Rectal smooth muscle tissue (tissue), 1 donor: ENCODE measurements at regions not wholly inside any gene's neighbourhood (a gene's known extent, or its start where the extent isn't known, plus 50 kb on each side); places are given as distances from the start of the nearest gene placed in this dataset.

ENCODE experiments used
- H3K27ac ChIP-seq: one replicate; pipeline ENCODE4 v1.7.0; 2013; ENCODE audit warnings: low read depth, low read length, inconsistent platforms
- H3K27me3 ChIP-seq: one replicate; pipeline ENCODE4 v1.7.0; 2013; ENCODE audit warnings: low read length; ENCODE audit not compliant: control insufficient read depth, insufficient read depth
- H3K36me3 ChIP-seq: one replicate; pipeline ENCODE4 v1.7.0; 2013; ENCODE audit warnings: low read length; ENCODE audit not compliant: control insufficient read depth, insufficient read depth
- H3K4me1 ChIP-seq: one replicate; pipeline ENCODE4 v1.7.0; 2013; ENCODE audit warnings: low read length; ENCODE audit not compliant: control insufficient read depth, insufficient read depth
- H3K4me3 ChIP-seq: one replicate; pipeline ENCODE4 v1.7.0; 2013; ENCODE audit warnings: low read length
- H3K9ac ChIP-seq: one replicate; pipeline ENCODE4 v1.7.0; 2013; ENCODE audit warnings: low read length

DNA sequence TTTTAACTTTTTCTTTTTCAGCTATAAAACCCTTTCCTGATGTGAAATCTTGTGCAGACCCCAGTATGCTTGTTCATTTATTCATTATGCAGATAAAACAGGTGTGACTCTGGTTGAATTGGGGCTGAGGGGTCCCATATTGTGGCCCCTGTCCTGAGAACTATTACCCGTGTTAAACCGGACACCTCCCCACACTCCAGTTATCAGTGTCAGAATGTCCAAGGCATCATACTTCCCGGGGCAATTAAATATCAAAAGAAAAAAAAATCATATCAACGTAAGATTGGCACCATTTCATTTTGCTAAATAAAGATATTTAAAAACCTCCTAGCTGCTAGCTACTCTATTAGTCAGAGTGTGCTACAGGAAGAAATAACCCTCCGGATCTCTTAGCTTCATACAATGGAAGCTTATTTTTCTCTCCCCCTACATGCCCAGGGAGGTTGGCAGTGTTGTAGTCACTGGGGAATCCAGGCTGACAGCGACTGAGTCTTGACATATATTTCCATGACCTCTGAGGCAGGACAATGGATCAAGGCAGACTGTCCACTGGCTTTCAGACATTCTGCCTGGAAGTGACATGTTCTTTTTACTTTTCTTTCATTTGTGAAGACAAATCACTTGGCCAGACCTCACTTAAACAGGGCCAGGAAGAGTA is 170.0 kb downstream of the SEC61B start:
- H3K9ac ChIP-seq = no peak overlapping the region
- H3K4me1 ChIP-seq = no peaks in the 10 kb centered on the region
- H3K27ac ChIP-seq = no peak overlapping the region
- no peaks in the 10 kb centered on the region for H3K27me3 ChIP-seq
- H3K36me3 ChIP-seq = no peaks in the 10 kb centered on the region
- no peak overlapping the region for H3K4me3 ChIP-seq

DNA sequence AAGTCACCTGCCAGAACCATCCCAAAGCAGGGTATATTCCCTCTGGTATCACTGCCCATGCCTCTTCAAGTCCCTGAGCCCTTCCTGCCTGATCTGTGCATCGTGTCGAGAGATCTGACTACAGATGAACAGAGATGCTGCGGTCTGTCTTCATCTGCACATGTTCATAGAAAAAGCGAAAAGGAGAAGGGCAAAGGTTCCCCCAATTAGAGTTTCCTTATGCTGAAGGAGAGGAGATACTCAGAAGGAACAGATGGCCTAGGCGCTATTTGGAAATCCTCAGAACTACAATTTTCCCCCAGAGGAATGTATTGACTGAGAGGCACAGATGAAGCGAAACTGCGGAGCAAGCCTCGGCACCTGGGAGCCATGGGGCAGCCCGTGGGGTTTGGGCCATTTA is 170.9 kb downstream of the SEC61B start:
- Histone ChIP-seq H3K27ac (no peak overlapping the region), H3K36me3 (no peaks in the 10 kb centered on the region), H3K4me1 (no peaks in the 10 kb centered on the region), H3K4me3 (no peak overlapping the region), H3K27me3 (no peaks in the 10 kb centered on the region), H3K9ac (no peak overlapping the region)

DNA sequence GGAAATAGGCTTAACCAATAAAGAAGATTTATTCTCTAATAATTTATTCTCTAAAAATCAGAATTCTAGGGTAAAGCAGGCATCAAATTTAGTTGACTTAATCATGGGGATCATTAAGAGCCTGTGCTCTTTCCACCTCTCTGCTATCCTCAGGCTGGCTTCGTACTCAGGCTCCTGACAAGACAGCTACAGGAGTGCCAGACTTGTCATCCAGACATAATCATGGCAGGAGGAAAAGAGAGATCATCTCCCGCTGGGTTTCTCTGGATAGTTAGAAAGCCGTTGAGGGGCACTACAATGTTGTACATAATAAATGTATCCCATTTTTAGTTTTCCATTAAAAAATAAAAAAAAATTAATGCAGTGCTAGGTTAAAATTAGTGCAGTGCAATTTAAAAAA is 171.9 kb downstream of the SEC61B start:
- Histone ChIP-seq H3K36me3 (no peaks in the 10 kb centered on the region), H3K4me1 (no peaks in the 10 kb centered on the region), H3K27me3 (no peaks in the 10 kb centered on the region), H3K4me3 (no peak overlapping the region), H3K9ac (no peak overlapping the region), H3K27ac (no peak overlapping the region)

DNA sequence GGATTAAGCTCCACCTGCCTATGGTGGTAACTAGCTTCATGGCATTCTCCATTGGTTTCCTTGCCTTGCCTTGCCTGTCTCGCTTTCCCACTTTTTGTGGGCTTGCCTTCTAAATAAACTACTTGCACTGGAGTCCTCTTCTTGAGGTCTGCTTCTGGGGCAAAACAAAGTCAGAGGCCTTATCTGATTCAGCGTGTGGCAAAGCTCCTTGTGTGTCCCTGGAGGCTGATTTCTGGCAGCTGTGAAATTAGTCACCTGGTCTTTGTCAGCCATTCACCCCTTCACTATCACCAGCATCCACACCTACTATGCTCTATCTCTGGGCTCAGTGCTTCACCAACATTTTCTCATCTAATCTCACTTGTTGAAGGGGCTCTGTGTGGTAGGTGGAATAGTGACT is 176.2 kb downstream of the SEC61B start:
- Histone ChIP-seq H3K9ac (no peak overlapping the region), H3K4me3 (no peak overlapping the region)

DNA sequence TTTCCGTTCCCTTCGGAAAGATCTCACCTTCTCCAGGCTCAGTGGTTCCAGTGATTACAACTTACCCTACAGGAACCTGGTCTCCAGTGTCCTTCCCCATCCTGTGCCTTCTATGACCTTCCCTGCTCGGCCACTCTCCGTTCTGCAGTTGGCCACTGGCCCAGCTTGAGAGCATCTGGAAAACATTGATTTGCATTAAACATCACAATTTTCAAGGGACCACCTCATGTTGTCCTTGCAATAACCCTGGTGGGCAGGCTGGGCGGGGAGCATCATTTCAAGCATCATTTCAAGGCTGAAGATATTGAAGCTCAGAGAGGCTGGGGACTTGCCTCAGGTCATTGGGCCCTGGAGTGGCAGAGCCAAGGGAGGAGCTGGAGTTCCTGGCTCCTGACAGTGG is 177.4 kb downstream of the SEC61B start:
- Histone ChIP-seq H3K4me1 (no peaks in the 10 kb centered on the region), H3K36me3 (no peaks in the 10 kb centered on the region), H3K9ac (no peak overlapping the region), H3K27me3 (no peaks in the 10 kb centered on the region), H3K27ac (no peak overlapping the region), H3K4me3 (no peak overlapping the region)

More for the DNA sequence above, 176.2 kb downstream of the SEC61B start:
- Histone ChIP-seq H3K4me1 (no peaks in the 10 kb centered on the region), H3K27me3 (no peaks in the 10 kb centered on the region), H3K36me3 (no peaks in the 10 kb centered on the region), H3K27ac (no peak overlapping the region)

DNA sequence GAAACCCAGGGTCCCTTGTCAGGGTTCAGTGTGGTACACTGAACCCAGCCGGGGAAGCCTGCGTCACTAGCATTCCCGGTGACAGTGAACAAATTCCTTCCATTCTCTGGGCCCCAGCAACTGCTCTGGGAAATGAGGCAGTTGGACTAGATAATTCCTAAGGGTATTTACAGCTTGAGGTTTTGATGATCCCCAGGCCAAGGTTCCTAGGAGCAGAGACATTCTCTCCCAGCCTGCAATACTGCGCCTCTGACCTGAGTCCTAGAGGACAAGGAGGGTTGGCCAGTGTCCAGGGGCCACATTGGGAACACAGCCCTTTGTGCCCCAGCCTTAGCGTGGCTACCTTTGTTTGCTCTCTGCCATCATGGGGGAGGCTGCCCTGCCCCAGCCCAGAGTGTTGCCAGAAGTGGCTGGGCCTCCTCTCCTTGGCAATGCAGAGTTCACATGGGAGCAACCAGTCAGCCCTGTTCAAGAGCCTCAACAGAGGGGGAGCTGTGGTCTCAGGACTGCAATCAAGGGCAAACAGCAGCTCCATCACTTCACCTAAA is 178.2 kb downstream of the SEC61B start:
- Histone ChIP-seq H3K27me3 (no peaks in the 10 kb centered on the region), H3K27ac (no peak overlapping the region), H3K4me3 (no peak overlapping the region)

DNA sequence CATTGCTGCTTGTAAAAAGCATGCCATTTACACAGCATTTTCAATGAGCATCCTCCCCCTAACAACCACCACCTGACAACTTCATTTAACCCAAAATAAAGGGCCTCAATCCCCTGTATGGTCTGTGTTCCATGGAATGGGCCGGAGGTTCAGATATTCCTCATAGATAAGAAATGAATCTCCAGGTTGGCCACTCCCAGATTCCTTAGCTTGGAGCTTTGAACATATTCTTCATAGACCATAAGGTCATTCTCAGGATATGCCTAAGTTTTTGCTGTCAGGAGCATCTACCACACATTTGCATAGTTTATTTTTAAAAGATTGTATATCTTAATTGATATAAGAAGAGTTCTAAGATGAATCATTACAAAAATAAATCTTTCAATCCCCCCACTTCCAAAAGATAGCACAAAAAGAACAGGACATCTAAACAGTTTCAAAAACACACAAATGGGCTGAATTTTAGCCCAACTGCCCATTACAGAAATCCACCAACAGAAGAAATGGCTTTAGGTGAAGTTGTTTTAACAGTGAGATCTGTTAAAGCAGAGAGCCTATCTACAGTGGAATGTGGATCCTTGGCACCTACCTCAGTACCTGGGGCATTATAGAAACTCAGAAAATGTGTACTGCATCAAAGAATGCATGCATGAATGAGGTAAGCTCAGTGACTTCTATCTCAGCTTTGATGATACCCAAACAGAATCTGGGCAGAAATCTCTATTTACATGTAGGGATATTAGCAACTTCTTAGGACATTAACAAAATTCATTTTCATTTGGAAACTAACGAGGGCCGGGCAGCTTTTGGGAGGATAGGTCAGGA is 179.8 kb downstream of the SEC61B start:
- H3K9ac ChIP-seq = no peak overlapping the region
- H3K36me3 ChIP-seq = no peaks in the 10 kb centered on the region
- no peak overlapping the region for H3K27ac ChIP-seq
- H3K4me1 ChIP-seq = no peaks in the 10 kb centered on the region
- no peaks in the 10 kb centered on the region for H3K27me3 ChIP-seq
- no peak overlapping the region for H3K4me3 ChIP-seq

More for the DNA sequence above, 178.2 kb downstream of the SEC61B start:
- Histone ChIP-seq H3K4me1 (no peaks in the 10 kb centered on the region), H3K36me3 (no peaks in the 10 kb centered on the region), H3K9ac (no peak overlapping the region)

DNA sequence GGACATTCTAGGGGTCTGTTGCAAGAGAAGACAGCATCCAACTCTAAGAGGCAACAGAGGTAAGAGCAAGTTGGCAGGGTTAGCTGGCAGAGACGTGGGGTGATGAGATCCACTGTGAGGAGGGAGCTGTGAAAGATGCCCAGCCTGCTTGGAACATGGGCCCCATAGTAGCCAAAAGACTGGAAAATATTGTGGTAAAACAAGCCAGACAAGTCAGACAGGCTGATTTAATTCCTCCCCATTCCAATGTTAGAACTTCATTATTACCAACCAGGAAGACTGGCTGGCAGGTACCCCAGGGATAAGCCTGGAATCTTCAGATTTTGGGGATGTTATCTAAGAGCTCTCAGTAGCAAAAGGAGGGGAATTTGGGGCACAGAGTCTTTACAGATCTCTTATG is 181.3 kb downstream of the SEC61B start:
- Histone ChIP-seq H3K4me1 (no peaks in the 10 kb centered on the region), H3K36me3 (no peaks in the 10 kb centered on the region), H3K27ac (no peak overlapping the region), H3K27me3 (no peaks in the 10 kb centered on the region), H3K4me3 (no peak overlapping the region), H3K9ac (no peak overlapping the region)

DNA sequence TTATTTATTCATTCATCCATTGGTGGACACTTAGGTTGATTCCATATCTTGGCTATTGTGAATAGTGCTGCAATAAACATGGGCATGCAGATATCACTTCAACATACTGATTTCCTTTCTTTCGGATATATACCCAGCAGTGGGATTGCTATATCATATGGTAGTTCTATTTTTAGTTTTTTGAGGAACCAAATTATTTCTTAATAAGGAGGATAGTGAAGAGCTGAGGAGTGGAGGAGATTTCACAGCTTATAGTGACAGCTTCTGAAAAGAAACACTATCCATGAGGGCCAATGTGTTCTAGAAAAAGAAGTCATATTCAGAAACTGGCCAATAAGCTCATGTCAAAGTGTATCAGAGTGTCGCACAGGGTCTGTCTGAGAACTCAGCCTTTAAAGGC is 183.3 kb downstream of the SEC61B start:
- H3K27ac ChIP-seq = no peak overlapping the region
- no peaks in the 10 kb centered on the region for H3K27me3 ChIP-seq
- no peaks in the 10 kb centered on the region for H3K36me3 ChIP-seq
- H3K4me1 ChIP-seq = no peaks in the 10 kb centered on the region
- H3K9ac ChIP-seq = no peak overlapping the region
- H3K4me3 ChIP-seq = no peak overlapping the region

DNA sequence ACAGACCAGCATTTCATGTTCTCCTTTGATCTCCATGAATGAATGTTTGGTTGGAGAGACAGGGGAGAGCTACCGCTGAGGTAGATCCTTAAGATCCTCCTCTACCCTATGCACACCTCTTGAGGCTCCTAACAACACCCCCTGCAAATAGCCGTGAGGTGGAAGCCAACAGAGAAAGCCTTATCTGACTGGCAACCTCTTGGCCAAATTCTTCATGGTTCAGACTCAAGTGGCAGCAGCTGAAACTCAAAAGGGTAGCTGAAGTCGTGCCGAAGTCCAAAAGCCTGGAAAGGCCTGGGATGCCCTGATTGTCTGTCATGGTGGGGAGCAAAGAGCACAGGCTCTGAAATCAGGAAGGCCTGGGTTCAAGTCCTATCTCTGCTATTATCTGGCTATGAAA is 184.9 kb downstream of the SEC61B start:
- no peak overlapping the region for H3K4me3 ChIP-seq
- no peaks in the 10 kb centered on the region for H3K4me1 ChIP-seq
- no peaks in the 10 kb centered on the region for H3K27me3 ChIP-seq
- H3K27ac ChIP-seq = no peak overlapping the region
- no peaks in the 10 kb centered on the region for H3K36me3 ChIP-seq
- H3K9ac ChIP-seq = no peak overlapping the region

DNA sequence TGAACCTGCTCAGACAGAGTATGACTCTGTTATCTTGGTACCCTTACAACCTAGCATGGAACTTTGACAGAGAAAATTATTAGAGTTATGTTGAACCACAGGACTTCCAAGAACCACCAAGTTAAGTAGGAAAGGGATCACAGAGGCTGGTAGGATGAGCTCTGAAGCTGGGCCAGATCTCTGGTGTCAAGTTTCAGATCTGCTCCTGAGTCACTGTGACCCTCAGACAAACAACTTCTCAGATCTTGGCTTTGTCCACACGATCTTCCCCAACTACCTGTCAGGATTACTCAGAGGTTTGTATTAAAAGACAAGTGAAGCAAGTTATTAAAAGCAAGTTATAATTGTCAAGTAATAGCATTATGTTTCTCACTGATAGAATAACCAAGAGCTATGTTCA is 189.0 kb downstream of the SEC61B start:
- Histone ChIP-seq H3K4me3 (no peak overlapping the region), H3K27ac (no peak overlapping the region), H3K4me1 (no peaks in the 10 kb centered on the region), H3K9ac (no peak overlapping the region), H3K27me3 (no peaks in the 10 kb centered on the region), H3K36me3 (no peaks in the 10 kb centered on the region)

DNA sequence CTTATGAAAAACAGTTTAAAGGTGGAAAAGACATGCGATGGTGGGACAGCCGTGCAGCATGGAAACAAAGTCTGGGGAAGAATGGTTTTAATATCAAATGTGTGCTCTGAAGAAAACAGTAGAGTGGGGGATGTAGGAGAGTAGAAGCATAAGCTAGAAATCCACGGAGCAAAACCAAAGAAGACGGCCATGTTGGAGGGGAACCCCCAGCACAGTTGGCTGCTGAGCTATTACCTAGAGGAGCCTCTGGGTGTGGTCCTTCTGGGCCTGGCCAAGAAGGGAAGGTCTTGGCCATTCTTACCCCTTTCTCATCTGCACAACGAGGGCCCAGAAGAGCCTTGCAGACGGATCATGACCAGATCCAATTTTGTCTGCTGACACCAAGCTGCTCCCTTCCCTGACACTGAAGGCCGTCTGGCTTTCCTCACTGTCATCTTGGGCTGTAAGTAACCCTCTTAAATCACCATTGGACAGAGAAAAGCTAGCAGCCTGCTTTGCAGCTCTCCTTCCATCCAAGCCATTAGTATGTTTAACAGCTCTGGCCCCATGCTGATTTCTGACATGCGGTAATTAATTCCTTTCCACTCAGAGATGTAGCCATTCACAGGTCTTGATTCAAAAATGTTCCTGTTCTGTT is 189.5 kb downstream of the SEC61B start:
- Histone ChIP-seq H3K27me3 (no peaks in the 10 kb centered on the region), H3K27ac (no peak overlapping the region), H3K36me3 (no peaks in the 10 kb centered on the region), H3K9ac (no peak overlapping the region), H3K4me3 (no peak overlapping the region), H3K4me1 (no peaks in the 10 kb centered on the region)
